RWPE2 (cell line): ENCODE measurements at regions not wholly inside any gene's neighbourhood (a gene's known extent, or its start where the extent isn't known, plus 50 kb on each side); places are given as distances from the start of the nearest gene placed in this dataset.

Experiments used
- ATAC-seq: fragments of 200-7000 bp; cut with Tn5 transposase; 3 replicates; pipeline ENCODE4 v1.9.1; 2021; ENCODE audit warnings: low read depth
- DNase-seq: peaks from one replicate; pipeline ENCODE4 v3.0.0-alpha.2; 2020; ENCODE audit warnings: low spot score
- H3K27ac ChIP-seq: fragments of 450-650 bp; 2 replicates; pipeline ENCODE4 v1.5.1; 2017; ENCODE audit warnings: mild to moderate bottlenecking; ENCODE audit not compliant: poor library complexity, severe bottlenecking
- H3K27me3 ChIP-seq: fragments of 250-450 bp; sonication (Bioruptor Pico); 2 replicates; pipeline ENCODE4 v1.5.1; 2021; ENCODE audit warnings: mild to moderate bottlenecking, moderate library complexity; ENCODE audit not compliant: insufficient read depth, poor library complexity, severe bottlenecking
- H3K36me3 ChIP-seq: fragments of 250-450 bp; sonication (Bioruptor Pico); 2 replicates; pipeline ENCODE4 v1.5.1; 2020; ENCODE audit warnings: low read depth, mild to moderate bottlenecking, moderate library complexity
- H3K4me1 ChIP-seq: fragments of 250-450 bp; sonication (Bioruptor Pico); 2 replicates; pipeline ENCODE4 v1.5.1; 2021; ENCODE audit warnings: mild to moderate bottlenecking, moderate library complexity; ENCODE audit not compliant: insufficient read depth, poor library complexity, severe bottlenecking
- H3K4me3 ChIP-seq: fragments of 250-450 bp; sonication (Bioruptor Pico); 2 replicates; pipeline ENCODE4 v1.5.1; 2021; ENCODE audit warnings: mild to moderate bottlenecking, moderate library complexity; ENCODE audit not compliant: severe bottlenecking
- H3K9me3 ChIP-seq: fragments of 250-450 bp; sonication (Bioruptor Pico); 2 replicates; pipeline ENCODE4 v1.5.1; 2021; ENCODE audit warnings: mild to moderate bottlenecking, moderate library complexity; ENCODE audit not compliant: severe bottlenecking
- TF ChIP-seq, protein P1 (sequence below): fragments of 450-650 bp; IDR thresholded peaks from one replicate; pipeline ENCODE4 v1.5.1; 2017; ENCODE audit warnings: mild to moderate bottlenecking, moderate library complexity; ENCODE audit not compliant: poor library complexity, severe bottlenecking

DNA sequence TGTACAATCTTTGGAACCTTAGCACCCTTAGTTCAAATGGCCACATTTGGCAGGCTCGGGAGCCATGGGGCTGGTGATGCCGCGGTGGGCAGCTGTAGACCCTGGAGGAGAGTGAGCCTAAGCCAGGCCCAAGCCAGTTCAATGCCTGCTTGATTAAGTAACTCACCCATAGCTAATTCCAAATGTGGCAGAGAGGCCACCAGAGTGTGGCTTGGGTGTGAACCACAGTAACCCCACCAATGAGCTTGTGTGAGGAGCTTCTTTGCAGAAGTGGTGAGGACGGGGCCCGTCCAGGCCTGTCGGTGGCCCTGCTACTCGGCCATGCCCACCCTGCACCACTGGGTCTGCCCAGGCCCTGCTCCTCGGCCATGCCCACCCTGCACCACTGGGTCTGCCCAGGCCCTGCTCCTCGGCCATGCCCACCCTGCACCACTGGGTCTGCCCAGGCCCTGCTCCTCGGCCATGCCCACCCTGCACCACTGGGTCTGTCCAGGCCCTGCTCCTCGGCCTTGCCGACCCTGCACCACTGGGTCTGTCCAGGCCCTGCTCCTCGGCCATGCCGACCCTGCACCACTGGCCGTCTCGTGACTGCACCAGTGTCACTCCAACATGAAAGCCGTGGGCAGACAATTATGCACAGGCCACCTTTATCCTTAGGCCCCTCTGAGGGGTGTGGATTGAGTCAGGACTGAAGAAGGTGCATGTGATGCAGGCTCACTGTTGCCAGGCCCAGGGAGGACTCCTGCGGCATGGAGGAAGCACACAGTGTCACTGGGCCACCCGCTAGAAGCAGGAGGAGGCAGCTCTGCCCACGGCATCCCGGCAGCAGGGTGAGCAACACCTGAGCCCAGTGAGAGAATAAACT lies 75.4 kb downstream of the MRPL36 start:
- Histone ChIP-seq H3K4me1 (no peaks in the 10 kb centered on the region), H3K9me3 (no peaks in the 10 kb centered on the region), H3K36me3 (no peaks in the 10 kb centered on the region), H3K4me3 (no peak overlapping the region), H3K27me3 (no peaks in the 10 kb centered on the region), H3K27ac (no peak overlapping the region)
- TF ChIP-seq, protein P1, sequence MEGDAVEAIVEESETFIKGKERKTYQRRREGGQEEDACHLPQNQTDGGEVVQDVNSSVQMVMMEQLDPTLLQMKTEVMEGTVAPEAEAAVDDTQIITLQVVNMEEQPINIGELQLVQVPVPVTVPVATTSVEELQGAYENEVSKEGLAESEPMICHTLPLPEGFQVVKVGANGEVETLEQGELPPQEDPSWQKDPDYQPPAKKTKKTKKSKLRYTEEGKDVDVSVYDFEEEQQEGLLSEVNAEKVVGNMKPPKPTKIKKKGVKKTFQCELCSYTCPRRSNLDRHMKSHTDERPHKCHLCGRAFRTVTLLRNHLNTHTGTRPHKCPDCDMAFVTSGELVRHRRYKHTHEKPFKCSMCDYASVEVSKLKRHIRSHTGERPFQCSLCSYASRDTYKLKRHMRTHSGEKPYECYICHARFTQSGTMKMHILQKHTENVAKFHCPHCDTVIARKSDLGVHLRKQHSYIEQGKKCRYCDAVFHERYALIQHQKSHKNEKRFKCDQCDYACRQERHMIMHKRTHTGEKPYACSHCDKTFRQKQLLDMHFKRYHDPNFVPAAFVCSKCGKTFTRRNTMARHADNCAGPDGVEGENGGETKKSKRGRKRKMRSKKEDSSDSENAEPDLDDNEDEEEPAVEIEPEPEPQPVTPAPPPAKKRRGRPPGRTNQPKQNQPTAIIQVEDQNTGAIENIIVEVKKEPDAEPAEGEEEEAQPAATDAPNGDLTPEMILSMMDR, result no peak
- ATAC-seq (no peak), DNase-seq (peak; percentile 63)

DNA sequence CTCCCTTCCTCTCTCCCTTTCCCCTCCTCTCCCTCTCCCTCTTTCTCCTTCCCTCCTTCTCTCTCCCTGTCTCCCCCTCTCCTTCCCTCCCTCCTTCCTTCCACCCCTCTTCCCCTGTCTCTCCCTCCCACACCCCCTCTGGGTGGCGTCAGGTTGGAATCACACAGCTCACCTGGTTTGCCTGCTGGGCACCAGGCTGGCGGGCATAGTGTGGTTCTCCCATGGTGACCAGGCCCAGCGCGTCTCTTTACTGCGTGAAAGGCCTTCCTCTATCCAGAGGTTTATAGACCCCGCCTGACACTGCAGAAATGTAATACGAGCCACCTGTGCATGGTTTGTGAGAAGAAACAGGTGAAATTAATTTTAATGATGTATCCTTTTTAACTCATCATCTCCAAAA lies 76.2 kb downstream of the MRPL36 start:
- H3K27me3 ChIP-seq, result no peaks in the 10 kb centered on the region
- H3K27ac ChIP-seq, result no peak overlapping the region
- H3K4me1 ChIP-seq, result no peaks in the 10 kb centered on the region
- DNase-seq (peak; percentile 46), ATAC-seq (no peak)
- peaks cover 6% of the 10 kb centered on the region for H3K9me3 ChIP-seq
- TF ChIP-seq, protein P1, result no peak
- no peak overlapping the region for H3K4me3 ChIP-seq
- no peaks in the 10 kb centered on the region for H3K36me3 ChIP-seq

DNA sequence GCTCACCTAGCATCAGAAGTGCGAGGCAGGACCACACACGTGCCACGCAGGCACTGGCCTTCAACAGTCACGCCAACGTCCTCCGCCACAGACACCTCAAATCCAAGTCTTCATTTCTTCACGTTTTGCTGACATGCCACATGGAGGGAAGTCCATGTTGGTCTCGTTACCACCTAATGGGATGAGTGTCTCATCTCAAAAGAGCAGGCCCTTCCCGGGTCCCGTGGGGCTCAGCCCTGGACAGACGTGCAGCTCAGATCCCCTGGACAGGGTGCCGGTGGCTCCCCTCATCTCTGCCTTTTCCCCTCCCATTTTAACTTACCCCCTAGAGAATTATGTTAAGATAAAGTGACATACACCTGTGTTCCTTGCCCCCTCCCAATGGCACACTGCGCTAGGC lies 76.8 kb downstream of the MRPL36 start:
- no peaks in the 10 kb centered on the region for H3K4me1 ChIP-seq
- peaks cover 12% of the 10 kb centered on the region for H3K9me3 ChIP-seq
- no peak overlapping the region for H3K4me3 ChIP-seq
- H3K27ac ChIP-seq, result no peak overlapping the region
- TF ChIP-seq, protein P1, result no peak
- no peak for ATAC-seq
- DNase-seq, result peak; percentile 43
- no peaks in the 10 kb centered on the region for H3K36me3 ChIP-seq
- H3K27me3 ChIP-seq, result no peaks in the 10 kb centered on the region

DNA sequence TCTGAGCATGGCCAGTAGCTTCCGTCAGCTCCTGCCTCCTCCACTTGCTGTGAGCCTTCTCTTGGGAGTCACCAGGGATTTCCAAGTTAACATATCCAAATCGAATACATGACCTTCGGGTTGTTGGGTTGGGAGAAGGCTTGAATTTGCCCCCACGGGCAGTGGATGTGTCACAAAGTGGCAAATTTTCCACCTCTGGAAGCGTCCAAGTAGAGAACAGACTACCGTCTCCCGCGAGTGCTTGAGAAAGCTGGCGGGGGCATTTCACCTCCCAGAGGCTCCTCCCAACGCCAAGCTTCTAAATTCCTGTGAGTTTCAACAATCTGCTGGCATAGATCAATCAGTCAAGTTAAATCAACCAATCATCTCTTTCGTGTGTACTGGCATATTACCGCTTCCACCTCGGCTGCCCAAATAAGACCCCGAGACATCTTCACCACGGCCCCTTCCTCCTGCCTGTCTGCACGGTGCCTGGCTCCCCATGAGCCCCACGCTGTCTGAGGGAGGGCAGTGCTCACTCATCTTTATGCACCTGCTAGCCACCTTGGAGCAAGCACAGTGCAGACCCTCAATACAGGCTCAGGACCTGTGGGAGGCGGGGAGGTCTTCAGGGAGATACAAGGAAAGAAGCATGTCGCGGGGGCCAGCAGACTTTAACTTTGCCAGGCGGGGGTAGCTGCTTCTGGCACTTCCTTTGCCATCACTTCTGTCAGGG lies 79.1 kb downstream of the MRPL36 start:
- H3K9me3 ChIP-seq, result peaks cover 20% of the 10 kb centered on the region
- H3K27me3 ChIP-seq, result no peaks in the 10 kb centered on the region
- H3K36me3 ChIP-seq, result no peaks in the 10 kb centered on the region
- DNase-seq (no peak), ATAC-seq (no peak)
- H3K27ac ChIP-seq, result no peak overlapping the region
- no peak overlapping the region for H3K4me3 ChIP-seq
- H3K4me1 ChIP-seq, result no peaks in the 10 kb centered on the region
- TF ChIP-seq, protein P1, result no peak
